Astrocyte of the spinal cord (primary cell): ENCODE measurements at regions not wholly inside any gene's neighbourhood (a gene's known extent, or its start where the extent isn't known, plus 50 kb on each side); places are given as distances from the start of the nearest gene placed in this dataset.

Source experiments
- DNase-seq: peaks from one replicate; pipeline ENCODE4 v3.0.0; 2011; ENCODE audit warnings: low read depth, low spot score
- H3K4me3 ChIP-seq: 2 replicates; pipeline ENCODE4 v1.5.1; 2011; ENCODE audit warnings: low read depth, mild to moderate bottlenecking, low read length, moderate library complexity
- CTCF ChIP-seq: IDR thresholded peaks from 2 replicates; pipeline ENCODE4 v1.5.1; 2012; ENCODE audit warnings: low read depth, mild to moderate bottlenecking, low read length, inconsistent platforms
- in situ Hi-C: cut with HindIII; loops from 2 replicates; pipeline ENCODE4 v1.10.0; 2017; ENCODE audit warnings: low sequenced_read_pairs

- in situ Hi-C loops = no loop called here
- DNase-seq = no peak
- no peak for TF ChIP-seq CTCF
- no peak overlapping the region for H3K4me3 ChIP-seq
These were observed 55.9 kb upstream of the APCDD1 start for GRCh38 chr18:10398571-10398970.

- H3K4me3 ChIP-seq = no peak overlapping the region
- in situ Hi-C loops = no loop called here
- no peak for TF ChIP-seq CTCF
- no peak for DNase-seq
These were observed 55.0 kb upstream of the APCDD1 start for GRCh38 chr18:10399465-10399864.

- no peak for DNase-seq
- no peak overlapping the region for H3K4me3 ChIP-seq
- no peak for TF ChIP-seq CTCF
- in situ Hi-C loops = no loop called here
These were observed 53.7 kb upstream of the APCDD1 start for GRCh38 chr18:10400534-10401307.

- no peak for DNase-seq
- no peak for TF ChIP-seq CTCF
- H3K4me3 ChIP-seq = no peak overlapping the region
- in situ Hi-C loops = no loop called here
These were observed 52.9 kb upstream of the APCDD1 start for GRCh38 chr18:10401521-10401920.

GRCh38 chr18:10401930-10402329 lies 52.5 kb upstream of the APCDD1 start:
- in situ Hi-C loops = no loop called here
- no peak for TF ChIP-seq CTCF
- DNase-seq = no peak
- no peak overlapping the region for H3K4me3 ChIP-seq

GRCh38 chr18:10402871-10403559 lies 51.4 kb upstream of the APCDD1 start:
- no peak for TF ChIP-seq CTCF
- no peak overlapping the region for H3K4me3 ChIP-seq
- no peak for DNase-seq
- in situ Hi-C loops = no loop called here
